SU-DHL-6 (cell line): ENCODE measurements at regions not wholly inside any gene's neighbourhood (a gene's known extent, or its start where the extent isn't known, plus 50 kb on each side); places are given as distances from the start of the nearest gene placed in this dataset.

Experiments used
- H2AFZ ChIP-seq: fragments of 200-600 bp; sonication (generic); 2 replicates; pipeline ENCODE4 v1.6.1; 2014; ENCODE audit warnings: low read depth, mild to moderate bottlenecking, moderate library complexity, mixed read lengths, antibody characterized with exemption, low read length; ENCODE audit not compliant: severe bottlenecking
- H3F3A ChIP-seq: fragments of 200-600 bp; shearing (Covaris generic); 2 replicates; pipeline ENCODE4 v1.6.0; 2016; ENCODE audit warnings: antibody characterized with exemption, mild to moderate bottlenecking; ENCODE audit not compliant: insufficient read depth
- H3K27ac ChIP-seq: fragments of 200-600 bp; sonication (generic); 2 replicates; pipeline ENCODE4 v1.5.1; 2016; ENCODE audit warnings: low read depth, mild to moderate bottlenecking, low read length, moderate library complexity, mixed read lengths
- H3K27me3 ChIP-seq: fragments of 200-600 bp; sonication (generic), shearing (Covaris generic); 2 replicates; pipeline ENCODE4 v1.6.0; 2014; ENCODE audit warnings: mild to moderate bottlenecking, low read length
- H3K36me3 ChIP-seq: fragments of 200-600 bp; sonication (generic); 2 replicates; pipeline ENCODE4 v1.6.1; 2014; ENCODE audit warnings: mild to moderate bottlenecking, low read length, mixed read lengths
- H3K4me2 ChIP-seq: fragments of 300-600, 200-600 bp; shearing (Covaris generic), sonication (generic); 2 replicates; pipeline ENCODE4 v1.6.0; 2014; ENCODE audit warnings: low read length, low read depth, mild to moderate bottlenecking; ENCODE audit not compliant: poor library complexity, severe bottlenecking
- H3K4me3 ChIP-seq: fragments of 200-600 bp; sonication (generic); 2 replicates; pipeline ENCODE4 v1.5.1; 2014; ENCODE audit warnings: antibody characterized with exemption, low read length, mild to moderate bottlenecking, mixed read lengths; ENCODE audit not compliant: insufficient read depth, poor library complexity, severe bottlenecking
- H3K79me2 ChIP-seq: fragments of 200-600 bp; sonication (generic); 2 replicates; pipeline ENCODE4 v1.6.1; 2014; ENCODE audit warnings: mild to moderate bottlenecking, low read length, moderate library complexity; ENCODE audit not compliant: insufficient read depth
- H3K9ac ChIP-seq: fragments of 200-600 bp; sonication (generic); 2 replicates; pipeline ENCODE4 v1.7.0; 2014; ENCODE audit warnings: mild to moderate bottlenecking, low read length
- H3K9me2 ChIP-seq: fragments of 200-600 bp; sonication (generic); replicated peaks from 2 replicates; pipeline ENCODE4 v1.6.1; 2014; ENCODE audit warnings: low read length; ENCODE audit not compliant: insufficient read depth
- H3K9me3 ChIP-seq: fragments of 200-600 bp; sonication (generic); 2 replicates; pipeline ENCODE4 v1.6.1; 2014; ENCODE audit warnings: low read length, mixed read lengths; ENCODE audit not compliant: insufficient read depth
- H4K20me1 ChIP-seq: fragments of 200-600 bp; sonication (generic); 2 replicates; pipeline ENCODE4 v1.6.1; 2014; ENCODE audit warnings: low read depth, mild to moderate bottlenecking, antibody characterized with exemption, low read length, moderate library complexity, mixed read lengths
- CTCF ChIP-seq: fragments of 200-600 bp; sonication (generic); IDR thresholded peaks from one replicate; pipeline ENCODE4 v1.5.1; 2017; ENCODE audit warnings: antibody characterized with exemption, mild to moderate bottlenecking, low read length, moderate library complexity; ENCODE audit not compliant: insufficient read depth, poor library complexity, severe bottlenecking
- EZH2phosphoT487 ChIP-seq: fragments of 200-600 bp; sonication (generic), shearing (Covaris generic); conservative IDR thresholded peaks from 2 replicates; pipeline ENCODE4 v1.6.1; 2018; ENCODE audit warnings: mild to moderate bottlenecking, antibody characterized with exemption, low read length, moderate library complexity, mixed read lengths

- Histone ChIP-seq H3K4me2 (no peak overlapping the region), H3K9ac (no peak overlapping the region), H4K20me1 (no peaks in the 10 kb centered on the region), H3K27ac (no peak overlapping the region), H3K4me3 (no peak overlapping the region), H3K36me3 (no peaks in the 10 kb centered on the region), H3K79me2 (no peaks in the 10 kb centered on the region), H3K9me2 (no peaks in the 10 kb centered on the region), H3F3A (no peaks in the 10 kb centered on the region), H3K9me3 (no peaks in the 10 kb centered on the region), H2AFZ (no peak overlapping the region), H3K27me3 (no peaks in the 10 kb centered on the region)
- no peak for TF ChIP-seq CTCF
- TF ChIP-seq EZH2phosphoT487: no peak
These were observed 98.5 kb downstream of the KLHL28 start for GRCh38 chr14:44863271-44863670.

- Histone ChIP-seq H3K79me2 (no peaks in the 10 kb centered on the region), H3K27me3 (no peaks in the 10 kb centered on the region), H3K9me2 (no peaks in the 10 kb centered on the region), H3K9me3 (no peaks in the 10 kb centered on the region), H4K20me1 (no peaks in the 10 kb centered on the region), H3K27ac (no peak overlapping the region), H3K4me3 (no peak overlapping the region), H3F3A (no peaks in the 10 kb centered on the region), H3K36me3 (no peaks in the 10 kb centered on the region), H2AFZ (no peak overlapping the region), H3K4me2 (no peak overlapping the region), H3K9ac (no peak overlapping the region)
- TF ChIP-seq EZH2phosphoT487: no peak
- no peak for TF ChIP-seq CTCF
These were observed 107.6 kb downstream of the KLHL28 start for GRCh38 chr14:44854114-44854513.

- no peak overlapping the region for H3K4me2 ChIP-seq
- TF ChIP-seq EZH2phosphoT487: no peak
- no peak for TF ChIP-seq CTCF
- no peak overlapping the region for H3K9ac ChIP-seq
- H3K27me3 ChIP-seq: no peaks in the 10 kb centered on the region
- H4K20me1 ChIP-seq: no peaks in the 10 kb centered on the region
- no peak overlapping the region for H2AFZ ChIP-seq
- no peaks in the 10 kb centered on the region for H3K79me2 ChIP-seq
- no peak overlapping the region for H3K4me3 ChIP-seq
- H3F3A ChIP-seq: no peaks in the 10 kb centered on the region
- H3K36me3 ChIP-seq: no peaks in the 10 kb centered on the region
- no peaks in the 10 kb centered on the region for H3K9me3 ChIP-seq
- no peak overlapping the region for H3K27ac ChIP-seq
- no peaks in the 10 kb centered on the region for H3K9me2 ChIP-seq
These were observed 114.0 kb downstream of the KLHL28 start for GRCh38 chr14:44847526-44848309.
